H1 (cell line): ENCODE measurements at regions not wholly inside any gene's neighbourhood (a gene's known extent, or its start where the extent isn't known, plus 50 kb on each side); places are given as distances from the start of the nearest gene placed in this dataset.

Experiments
- CTCF ChIA-PET: fragments of 300-600 bp; sonication (Branson Sonifier 250); formaldehyde crosslinking; loops from one replicate; lab custom pipeline; 2021; ENCODE audit not compliant: partially characterized antibody; lab: Charles Lee
- POLR2A ChIA-PET: fragments of 300-600 bp; sonication (Branson Sonifier 250); formaldehyde crosslinking; loops from one replicate; lab custom pipeline; 2021; ENCODE audit warnings: inconsistent platforms; ENCODE audit not compliant: partially characterized antibody; lab: Charles Lee
- DNase-seq, 2 experiments: peaks; one replicate each; pipeline versions ENCODE4 v3.0.0 to v3.0.0-alpha.2; 2010 to 2022; ENCODE audit warnings: low spot score in 2 of 2, low read depth in 1 of 2, mixed read lengths in 1 of 2
- FAIRE-seq: peaks from 2 replicates; lab custom pipeline; 2011; peaks lifted over from hg19 to GRCh38; lab: Jason Lieb, UNC
- H2AFZ ChIP-seq: 2 replicates; pipeline ENCODE4 v1.8.1; 2012; ENCODE audit warnings: low read length, inconsistent platforms
- H2AK5ac ChIP-seq: 2 replicates; pipeline ENCODE4 v1.6.1; 2013; ENCODE audit warnings: low read depth, low read length
- H2BK120ac ChIP-seq: replicated peaks from 2 replicates; pipeline ENCODE3; 2013; ENCODE audit warnings: low read depth, low read length, inconsistent platforms
- H2BK12ac ChIP-seq: 2 replicates; pipeline ENCODE4 v1.6.1; 2013; ENCODE audit warnings: low read depth, low read length
- H2BK15ac ChIP-seq: 2 replicates; pipeline ENCODE4 v1.6.1; 2013; ENCODE audit warnings: low read length
- H2BK20ac ChIP-seq: 2 replicates; pipeline ENCODE4 v1.6.1; 2013; ENCODE audit warnings: low read length
- H2BK5ac ChIP-seq: 2 replicates; pipeline ENCODE4 v1.6.1; 2013; ENCODE audit warnings: low read depth, low read length
- H3K14ac ChIP-seq: 2 replicates; pipeline ENCODE4 v1.6.1; 2013; ENCODE audit warnings: inconsistent platforms; ENCODE audit not compliant: insufficient read length
- H3K18ac ChIP-seq: 2 replicates; pipeline ENCODE4 v1.6.1; 2013; ENCODE audit warnings: low read length; ENCODE audit errors: extremely low read depth
- H3K23ac ChIP-seq: 2 replicates; pipeline ENCODE4 v1.6.1; 2013; ENCODE audit warnings: inconsistent platforms; ENCODE audit not compliant: insufficient read length
- H3K23me2 ChIP-seq: 2 replicates; pipeline ENCODE4 v1.6.1; 2013; ENCODE audit warnings: low read depth, low read length
- H3K27ac ChIP-seq: 2 replicates; pipeline ENCODE4 v1.6.1; 2011; ENCODE audit warnings: low read depth, low read length, inconsistent platforms
- H3K27me3 ChIP-seq, 4 experiments: replicated peaks in 1 of 4; 1 replicate in 1 of 4; 2 replicates in 3 of 4; pipeline versions ENCODE4 v1.6.1 to v1.8.1; 2011 to 2013; ENCODE audit warnings: low read length in 3 of 4, mild to moderate bottlenecking in 3 of 4, inconsistent platforms in 2 of 4, mixed read lengths in 2 of 4, moderate library complexity in 1 of 4; ENCODE audit not compliant: control insufficient read depth in 3 of 4, insufficient read depth in 3 of 4; ENCODE audit errors: extremely low read depth in 1 of 4
- H3K36me3 ChIP-seq, 4 experiments: 2 replicates each; pipeline versions ENCODE4 v1.6.1 to v1.8.1; 2011 to 2013; ENCODE audit warnings: mild to moderate bottlenecking in 4 of 4, low read length in 3 of 4, moderate library complexity in 2 of 4, control low read depth in 1 of 4, inconsistent platforms in 1 of 4; ENCODE audit not compliant: insufficient read depth in 4 of 4, control insufficient read depth in 2 of 4
- H3K4ac ChIP-seq: replicated peaks from 2 replicates; pipeline ENCODE3; 2013; ENCODE audit warnings: low read length, low read depth, mixed read lengths, inconsistent platforms; ENCODE audit not compliant: insufficient read length
- H3K4me1 ChIP-seq, 4 experiments: replicated peaks in 1 of 4; 1 replicate in 1 of 4; 2 replicates in 3 of 4; pipeline versions ENCODE4 v1.6.1 to v1.8.1; 2011 to 2013; ENCODE audit warnings: low read length in 3 of 4, inconsistent platforms in 2 of 4, mixed read lengths in 1 of 4; ENCODE audit not compliant: insufficient read depth in 4 of 4, control insufficient read depth in 3 of 4
- H3K4me2 ChIP-seq, 2 experiments: 2 replicates each; pipeline versions ENCODE4 v1.6.1 to v1.8.1; 2011 to 2013; ENCODE audit warnings: low read depth in 2 of 2, low read length in 2 of 2, control low read depth in 1 of 2, inconsistent platforms in 1 of 2, mild to moderate bottlenecking in 1 of 2; ENCODE audit not compliant: insufficient read depth in 1 of 2
- H3K4me3 ChIP-seq, 4 experiments: fragments of 200-600, 300-600 bp in 1 of 4; sonication (generic), shearing (Covaris generic), sonication (Bioruptor Twin) in 1 of 4; 2 replicates each; pipeline versions ENCODE4 v1.5.1 to v1.8.1; 2011 to 2016; ENCODE audit warnings: low read length in 4 of 4, low read depth in 3 of 4, control low read depth in 2 of 4, inconsistent platforms in 2 of 4, mild to moderate bottlenecking in 2 of 4, mixed read lengths in 1 of 4, moderate library complexity in 1 of 4; ENCODE audit not compliant: insufficient read depth in 2 of 4; ENCODE audit errors: extremely low read depth in 1 of 4
- H3K56ac ChIP-seq: replicated peaks from 2 replicates; pipeline ENCODE3; 2013; ENCODE audit warnings: low read depth, mild to moderate bottlenecking, mixed read lengths, low read length, inconsistent platforms; ENCODE audit not compliant: insufficient read length
- H3K79me1 ChIP-seq: 2 replicates; pipeline ENCODE4 v1.6.1; 2013; ENCODE audit warnings: low read depth, low read length, control low read depth
- H3K79me2 ChIP-seq, 2 experiments: 2 replicates each; pipeline versions ENCODE4 v1.6.1 to v1.8.1; 2012 to 2013; ENCODE audit warnings: low read length in 2 of 2, mild to moderate bottlenecking in 2 of 2, inconsistent platforms in 1 of 2; ENCODE audit not compliant: insufficient read depth in 2 of 2, control insufficient read depth in 1 of 2
- H3K9ac ChIP-seq, 4 experiments: replicated peaks in 1 of 4; 1 replicate in 1 of 4; 2 replicates in 3 of 4; pipeline versions ENCODE4 v1.6.1 to v1.8.1; 2011 to 2013; ENCODE audit warnings: low read depth in 3 of 4, low read length in 3 of 4, control low read depth in 2 of 4, mild to moderate bottlenecking in 2 of 4, moderate library complexity in 2 of 4, inconsistent platforms in 1 of 4; ENCODE audit errors: extremely low read depth in 1 of 4
- H3K9me3 ChIP-seq, 2 experiments: 2 replicates each; pipeline versions ENCODE4 v1.6.1 to v1.8.1; 2012 to 2013; ENCODE audit warnings: mild to moderate bottlenecking in 2 of 2, moderate library complexity in 2 of 2, control low read depth in 1 of 2, inconsistent platforms in 1 of 2, low read depth in 1 of 2, low read length in 1 of 2, mixed read lengths in 1 of 2; ENCODE audit not compliant: insufficient read depth in 2 of 2
- H4K20me1 ChIP-seq, 2 experiments: replicated peaks in 1 of 2; 2 replicates each; pipeline versions ENCODE3 to v1.8.1; 2011 to 2013; ENCODE audit warnings: inconsistent platforms in 2 of 2, low read length in 2 of 2, mild to moderate bottlenecking in 1 of 2; ENCODE audit not compliant: insufficient read depth in 2 of 2, control insufficient read depth in 1 of 2
- H4K5ac ChIP-seq: 2 replicates; pipeline ENCODE4 v1.6.1; 2013; ENCODE audit warnings: low read length, low read depth, mixed read lengths, inconsistent platforms; ENCODE audit not compliant: insufficient read length
- H4K8ac ChIP-seq: 2 replicates; pipeline ENCODE4 v1.8.0; 2013; ENCODE audit warnings: mild to moderate bottlenecking, moderate library complexity, low read length, inconsistent platforms; ENCODE audit not compliant: insufficient read depth; ENCODE audit errors: extremely low read depth
- H4K91ac ChIP-seq: replicated peaks from 2 replicates; pipeline ENCODE3; 2013; ENCODE audit warnings: low read length, mixed read lengths, inconsistent platforms; ENCODE audit not compliant: insufficient read length
- BRCA1 ChIP-seq: IDR thresholded peaks from 2 replicates; pipeline ENCODE4 v1.6.1; 2012; ENCODE audit warnings: low read depth, low read length, improper control_type of control experiment
- CBX5 ChIP-seq: fragments of 300-800, 300-1000 bp; sonication (generic); IDR thresholded peaks from 2 replicates; pipeline ENCODE4 v1.7.1; 2016; ENCODE audit warnings: antibody characterized with exemption, low read length, low read depth
- CBX8 ChIP-seq: fragments of 300-800, 300-1000 bp; sonication (generic); IDR thresholded peaks from 2 replicates; pipeline ENCODE4 v1.7.1; 2016; ENCODE audit warnings: low read depth, low read length, borderline replicate concordance
- CHD2 ChIP-seq: IDR thresholded peaks from 2 replicates; pipeline ENCODE4 v1.6.1; 2012; ENCODE audit warnings: low read length, improper control_type of control experiment
- CREB1 ChIP-seq: IDR thresholded peaks from 2 replicates; pipeline ENCODE4 v1.6.1; 2012; ENCODE audit warnings: inconsistent platforms
- EGR1 ChIP-seq: IDR thresholded peaks from 2 replicates; pipeline ENCODE4 v1.6.1; 2011; ENCODE audit warnings: low read depth, low read length, borderline replicate concordance
- EP300 ChIP-seq, 2 experiments: IDR thresholded peaks; 1 replicate in 1 of 2; 2 replicates in 1 of 2; pipeline ENCODE4 v1.6.1; 2011 to 2012; ENCODE audit warnings: low read depth in 2 of 2, low read length in 2 of 2, mild to moderate bottlenecking in 2 of 2, borderline replicate concordance in 1 of 2, inconsistent platforms in 1 of 2, moderate library complexity in 1 of 2
- KDM5A ChIP-seq: fragments of 200-600 bp; IDR thresholded peaks from 2 replicates; pipeline ENCODE4 v1.7.1; 2012; ENCODE audit warnings: mild to moderate bottlenecking, low read length, inconsistent platforms, mixed read lengths
- NRF1 ChIP-seq: IDR thresholded peaks from 2 replicates; pipeline ENCODE4 v1.6.1; 2011; ENCODE audit warnings: mild to moderate bottlenecking, low read depth, low read length, improper control_type of control experiment
- POLR2A ChIP-seq, 2 experiments: IDR thresholded peaks; 1 replicate in 1 of 2; 2 replicates in 1 of 2; pipeline ENCODE4 v1.6.1; 2011; ENCODE audit warnings: low read depth in 2 of 2, low read length in 2 of 2, mild to moderate bottlenecking in 2 of 2; ENCODE audit errors: control extremely low read depth in 1 of 2
- POU5F1 ChIP-seq: IDR thresholded peaks from 2 replicates; pipeline ENCODE4 v1.6.1; 2011; ENCODE audit warnings: low read depth, mild to moderate bottlenecking, low read length, moderate library complexity
- RFX5 ChIP-seq: IDR thresholded peaks from 2 replicates; pipeline ENCODE4 v1.6.1; 2011; ENCODE audit warnings: low read depth, low read length, improper control_type of control experiment, borderline replicate concordance
- SAP30 ChIP-seq: fragments of 300-600 bp; sonication (generic); IDR thresholded peaks from 2 replicates; pipeline ENCODE4 v1.7.1; 2012; ENCODE audit warnings: low read length, moderate library complexity, mild to moderate bottlenecking, inconsistent platforms; ENCODE audit not compliant: insufficient read depth, insufficient replicate concordance
- SIN3A ChIP-seq, 2 experiments: IDR thresholded peaks in 1 of 2; conservative IDR thresholded peaks in 1 of 2; 2 replicates each; pipeline ENCODE4 v1.6.1; 2011 to 2012; ENCODE audit warnings: low read length in 2 of 2, improper control_type of control experiment in 1 of 2, low read depth in 1 of 2, mild to moderate bottlenecking in 1 of 2
- SP2 ChIP-seq: IDR thresholded peaks from 2 replicates; pipeline ENCODE4 v1.6.1; 2012; ENCODE audit warnings: mild to moderate bottlenecking, low read length, inconsistent platforms
- TEAD4 ChIP-seq: IDR thresholded peaks from 2 replicates; pipeline ENCODE4 v1.6.1; 2012; ENCODE audit warnings: low read depth, low read length, inconsistent platforms, mixed read lengths
- WGBS, 2 experiments: shearing (Covaris generic) in 1 of 2; methylation state at CpG; one replicate each; pipeline versions ENCODE4 v1.1.6 to v1.1.7; 2013 to 2015; ENCODE audit warnings: low lambda C conversion rate in 2 of 2, mixed read lengths in 2 of 2, inconsistent platforms in 1 of 2, low coverage in 1 of 2, missing lambda C conversion rate in 1 of 2; ENCODE audit not compliant: insufficient replicate concordance in 2 of 2, insufficient coverage in 1 of 2, insufficient read length in 1 of 2; ENCODE audit errors: extremely low coverage in 1 of 2, missing lambda C conversion rate in 1 of 2; 5-methylcytosine and 5-hydroxymethylcytosine counted together

DNA sequence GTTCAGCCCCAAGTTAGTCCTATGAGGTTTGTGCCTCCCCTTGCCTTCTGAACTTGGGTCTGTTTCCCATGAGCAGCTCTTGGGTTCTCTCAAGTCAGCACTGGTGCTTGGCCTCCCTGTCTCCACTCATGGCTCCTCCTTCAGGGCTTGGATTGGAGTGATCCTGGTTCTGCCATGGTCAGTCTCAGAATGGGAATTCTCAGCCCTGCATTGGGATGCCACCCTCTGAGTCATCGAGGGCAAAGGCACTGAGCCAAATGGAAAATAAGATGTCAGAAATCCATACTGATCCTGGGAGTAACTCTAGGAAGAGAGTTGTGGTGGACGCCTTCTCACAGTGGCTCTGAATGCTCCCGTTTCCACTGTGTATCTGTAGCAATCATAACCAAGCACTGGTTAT, 233.4 kb upstream of the HABP2 start:
- FAIRE-seq (no peak), DNase-seq (no peak)
- H3K14ac ChIP-seq, result no peak overlapping the region
- no peaks in the 10 kb centered on the region for H3K4me1 ChIP-seq
- no peak overlapping the region for H3K4me3 ChIP-seq
- no peak overlapping the region for H2BK120ac ChIP-seq
- H3K23me2 ChIP-seq, result no peaks in the 10 kb centered on the region
- H2BK5ac ChIP-seq, result no peak overlapping the region
- H3K4me2 ChIP-seq, result no peak overlapping the region
- ChIA-PET CTCF (interaction anchor here (0.6 to 3.4 kb wide), 8 partner anchors 13 to 386 kb away, joined by 3 to 22 read pairs (median 3); partner anchors contain the start of gene CASP7), POLR2A (interaction anchor here (1.5 kb wide), 1 partner anchor 155 kb away, joined by 4 read pairs; no protein-coding TSS in a partner anchor)
- H3K79me2 ChIP-seq, result no peaks in the 10 kb centered on the region
- no peaks in the 10 kb centered on the region for H3K79me1 ChIP-seq
- no peak overlapping the region for H2BK15ac ChIP-seq
- no peak overlapping the region for H4K8ac ChIP-seq
- H3K27me3 ChIP-seq, result no peaks in the 10 kb centered on the region
- no peak overlapping the region for H4K91ac ChIP-seq
- H3K56ac ChIP-seq, result no peak overlapping the region
- 88% methylated on average over 3 of the region's 3 CpGs; no CpG with 5 or more reads in 1 of the 2 experiments for WGBS, 2 experiments
- no peak overlapping the region for H3K4ac ChIP-seq
- H4K20me1 ChIP-seq, result no peaks in the 10 kb centered on the region
- no peak overlapping the region for H3K9ac ChIP-seq
- H3K18ac ChIP-seq, result no peak overlapping the region
- no peak overlapping the region for H2AFZ ChIP-seq
- H3K27ac ChIP-seq, result no peak overlapping the region
- H2BK20ac ChIP-seq, result no peak overlapping the region
- no peak overlapping the region for H4K5ac ChIP-seq
- no peak overlapping the region for H2BK12ac ChIP-seq
- no peaks in the 10 kb centered on the region for H3K9me3 ChIP-seq
- H2AK5ac ChIP-seq, result no peak overlapping the region
- H3K36me3 ChIP-seq, result no peaks in the 10 kb centered on the region
- H3K23ac ChIP-seq, result no peak overlapping the region
- TF ChIP-seq BRCA1 (no peak), CHD2 (no peak), POLR2A (IDR thresholded peaks at IDR 0.05; ENCODE audit: control extremely low read depth in 1 of 2, low read depth in 2 of 2, low read length in 2 of 2) (no peak), RFX5 (no peak), SP2 (no peak), CREB1 (no peak), CBX8 (no peak), POU5F1 (no peak), SAP30 (no peak), EP300 (IDR thresholded peaks at IDR 0.05; ENCODE audit: borderline replicate concordance in 1 of 2, low read depth in 2 of 2, low read length in 2 of 2) (no peak), SIN3A (conservative IDR thresholded peaks at IDR 0.05 in 1 of 2, IDR thresholded peaks at IDR 0.05 in 1 of 2; ENCODE audit: low read depth in 1 of 2, low read length in 2 of 2) (no peak), CBX5 (no peak), KDM5A (no peak), NRF1 (no peak), EGR1 (no peak), TEAD4 (no peak)
